ENCODE measurements at regions not wholly inside any gene's neighbourhood (a gene's known extent, or its start where the extent isn't known, plus 50 kb on each side); places are given as distances from the start of the nearest gene placed in this dataset.

- CTCF ChIA-PET (ENCODE audit: low intra/inter-chr PET ratio, low total read pairs) = no interaction called here
- Histone ChIP-seq H3K4me2 (ENCODE audit: low read depth, low read length) (no peak overlapping the region), H3K4me3 (replicated peaks in 1 of 3; ENCODE audit: insufficient read depth in 1 of 3, low read depth in 2 of 3, low read length in 3 of 3) (no peak overlapping the region), H3K4me1 (ENCODE audit: insufficient read depth, low read length) (no peaks in the 10 kb centered on the region), H3K9me3 (ENCODE audit: low read length) (no peaks in the 10 kb centered on the region), H3K36me3 (replicated peaks in 1 of 2; ENCODE audit: control insufficient read depth in 1 of 2, insufficient read depth in 2 of 2, low read length in 2 of 2) (no peaks in the 10 kb centered on the region), H3K9ac (ENCODE audit: insufficient read depth, low read depth, low read length) (no peak overlapping the region), H3K27ac (ENCODE audit: extremely low read length, insufficient read depth, low read length) (no peak overlapping the region), H3K79me2 (ENCODE audit: insufficient read depth, low read length) (no peaks in the 10 kb centered on the region), H3K27me3 (ENCODE audit: control insufficient read depth in 1 of 2, insufficient read depth in 2 of 2, low read length in 2 of 2) (no peaks in the 10 kb centered on the region; a peak in 2 of 5 replicates), H2AFZ (ENCODE audit: low read length) (no peak overlapping the region), H4K20me1 (ENCODE audit: insufficient read depth, low read length) (no peaks in the 10 kb centered on the region)
- intact Hi-C loops (cut with micrococcal nuclease; ENCODE audit: unreplicated experiment) = no loop called here
- BruUV-seq (replicated peaks) = no TSS peak
- ATAC-seq (no peak), FAIRE-seq (no peak), DNase-seq (ENCODE audit: low spot score) (no peak)
- POLR2A ChIA-PET = no interaction called here
- 50% methylated on average over 6 of the region's 6 CpGs for WGBS (ENCODE audit: low lambda C conversion rate)
- in situ Hi-C loops (cut with HindIII; ENCODE audit: extremely low pct_ligation_motif_present, low pct_unique_long_range_greater_than_20kb) = no loop called here
- TF ChIP-seq ZNF678 (CRISPR knock-in tag; IDR thresholded peaks at IDR 0.05) (no peak), HNF1B (CRISPR knock-in tag; IDR thresholded peaks at IDR 0.05) (no peak), RORA (CRISPR knock-in tag; IDR thresholded peaks at IDR 0.05) (no peak), HNRNPH1 (optimal IDR thresholded peaks at IDR 0.05; ENCODE audit: low read depth, low read length) (no peak), DMAP1 (CRISPR knock-in tag; IDR thresholded peaks at IDR 0.05) (no peak), MATR3 (CRISPR knock-in tag; IDR thresholded peaks at IDR 0.05) (no peak), ZNF788 (CRISPR knock-in tag; IDR thresholded peaks at IDR 0.05; ENCODE audit: borderline replicate concordance) (no peak), ZBTB46 (CRISPR knock-in tag; IDR thresholded peaks at IDR 0.05; ENCODE audit: borderline replicate concordance) (no peak), ETS1 (CRISPR knock-in tag; IDR thresholded peaks at IDR 0.05) (no peak), NFATC3 (CRISPR knock-in tag; IDR thresholded peaks at IDR 0.05) (no peak), JARID2 (CRISPR knock-in tag; IDR thresholded peaks at IDR 0.05; ENCODE audit: insufficient replicate concordance) (no peak), CREB3 (CRISPR knock-in tag; IDR thresholded peaks at IDR 0.05) (no peak), ZNF33B (CRISPR knock-in tag; IDR thresholded peaks at IDR 0.05) (no peak), ZNF792 (CRISPR knock-in tag; IDR thresholded peaks at IDR 0.05) (no peak)
Observed at GRCh38 chr12:45634273-45634917, 95.1 kb upstream of the ARID2 start.
